ENCODE measurements at regions not wholly inside any gene's neighbourhood (a gene's known extent, or its start where the extent isn't known, plus 50 kb on each side); places are given as distances from the start of the nearest gene placed in this dataset.
"Not testable (repeated sequence)": the region's sequence is repeated elsewhere in the genome, so short reads cannot be mapped to it uniquely, and the experiment has no call there.

DNA sequence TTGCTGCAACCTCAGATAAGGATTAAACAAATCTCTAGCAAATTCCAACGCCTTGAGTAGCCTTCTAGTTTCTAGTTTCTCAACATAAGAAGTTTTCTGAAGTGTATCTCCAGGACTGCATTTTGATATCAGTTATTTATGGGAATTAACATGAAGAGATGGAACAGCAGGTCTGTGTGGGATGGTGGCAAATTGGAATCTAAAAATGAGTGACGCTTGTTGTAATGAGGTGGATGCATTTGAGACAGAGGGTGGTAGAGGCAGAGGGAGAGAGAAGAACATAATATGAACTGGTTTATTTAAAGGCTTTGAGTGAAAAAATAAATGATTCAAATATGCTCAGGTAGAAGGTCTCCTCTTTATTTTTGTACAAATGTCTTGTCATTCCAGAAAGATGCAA, 446.8 kb upstream of the GCFC2 start:
- no peak overlapping the region for H2BK15ac ChIP-seq (ENCODE audit: low read length)
- peaks cover 0 to 14% of the 10 kb centered on the region in 2 donors for H3K4me1 ChIP-seq (ENCODE audit: control insufficient read depth in 2 of 2, insufficient read depth in 1 of 2, low read depth in 1 of 2, low read length in 2 of 2)
- H4K91ac ChIP-seq (ENCODE audit: low read depth, low read length, poor library complexity): no peak overlapping the region
- H3K36me3 ChIP-seq (replicated peaks in 1 of 2; ENCODE audit: control insufficient read depth in 2 of 2, insufficient read depth in 2 of 2, low read length in 2 of 2): no peaks in the 10 kb centered on the region
- H3K27ac ChIP-seq (replicated peaks; ENCODE audit: low read length): no peak overlapping the region
- H2BK5ac ChIP-seq (ENCODE audit: low read length): no peak overlapping the region
- no peak overlapping the region for H3K23ac ChIP-seq (ENCODE audit: low read depth, low read length, poor library complexity)
- WGBS, 2 donors (ENCODE audit: extremely low coverage in 2 of 2, insufficient read length in 2 of 2, insufficient replicate concordance in 1 of 2): no CpG with 5 or more reads among the region's 2 CpGs
- no peaks in the 10 kb centered on the region for H3K9me3 ChIP-seq (replicated peaks in 1 of 2; ENCODE audit: control insufficient read depth in 2 of 2, insufficient read depth in 1 of 2, low read depth in 1 of 2, low read length in 2 of 2)
- no peak overlapping the region for H3K4ac ChIP-seq (ENCODE audit: low read length)
- no peak overlapping the region for H3K18ac ChIP-seq (ENCODE audit: low read length)
- H4K8ac ChIP-seq (ENCODE audit: low read depth, low read length): no peak overlapping the region
- no peak overlapping the region for H3K14ac ChIP-seq (ENCODE audit: low read length)
- H3K27me3 ChIP-seq (ENCODE audit: control insufficient read depth in 3 of 3, insufficient read depth in 3 of 3, low read depth in 1 of 3, low read length in 3 of 3): no peaks in the 10 kb centered on the region
- no peak overlapping the region for H3K9ac ChIP-seq (ENCODE audit: low read depth, low read length, poor library complexity)
- no peak overlapping the region for H2AFZ ChIP-seq (ENCODE audit: low read length)
- H3K4me3 ChIP-seq (ENCODE audit: low read length in 2 of 2): no peak overlapping the region
- H3K4me2 ChIP-seq (ENCODE audit: insufficient read depth, low read length, poor library complexity, severe bottlenecking): no peak overlapping the region
- no peak for DNase-seq (ENCODE audit: low spot score)
- H2BK120ac ChIP-seq (ENCODE audit: low read depth, low read length): no peak overlapping the region
- no peak overlapping the region for H2AK5ac ChIP-seq (ENCODE audit: low read depth, low read length)
- H2BK12ac ChIP-seq (ENCODE audit: low read length): no peak overlapping the region
- H3K79me1 ChIP-seq (ENCODE audit: low read depth, low read length): no peaks in the 10 kb centered on the region

DNA sequence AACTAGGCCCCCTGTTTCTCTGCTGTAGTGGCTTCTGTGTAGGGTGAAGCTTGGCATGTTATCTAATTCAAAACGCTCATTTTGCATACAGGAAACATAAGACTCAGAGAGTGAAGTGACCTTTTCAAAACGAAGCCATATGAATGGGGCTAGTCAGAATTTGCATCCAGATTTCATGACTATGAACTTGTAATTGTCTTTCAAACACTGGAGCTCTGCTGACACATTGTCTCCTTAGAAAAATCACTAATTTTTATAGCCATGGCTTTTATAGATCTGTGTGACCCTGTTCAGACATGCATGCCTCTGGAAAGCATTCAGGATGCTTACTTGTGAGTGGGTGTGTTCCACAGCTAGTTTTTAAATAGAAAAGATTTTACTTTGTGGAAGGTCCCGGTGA, 444.3 kb upstream of the GCFC2 start:
- H3K4me2 ChIP-seq (ENCODE audit: insufficient read depth, low read length, poor library complexity, severe bottlenecking): no peak overlapping the region
- no peak overlapping the region for H2BK15ac ChIP-seq (ENCODE audit: low read length)
- H2BK120ac ChIP-seq (ENCODE audit: low read depth, low read length): no peak overlapping the region
- no peak overlapping the region for H3K18ac ChIP-seq (ENCODE audit: low read length)
- H3K79me1 ChIP-seq (ENCODE audit: low read depth, low read length): no peaks in the 10 kb centered on the region
- no peaks in the 10 kb centered on the region for H3K27me3 ChIP-seq (ENCODE audit: control insufficient read depth in 3 of 3, insufficient read depth in 3 of 3, low read depth in 1 of 3, low read length in 3 of 3)
- no peak overlapping the region for H3K23ac ChIP-seq (ENCODE audit: low read depth, low read length, poor library complexity)
- H4K8ac ChIP-seq (ENCODE audit: low read depth, low read length): no peak overlapping the region
- no peak for DNase-seq (ENCODE audit: low spot score)
- no peak overlapping the region for H3K4me3 ChIP-seq (ENCODE audit: low read length in 2 of 2)
- no peak overlapping the region for H3K27ac ChIP-seq (replicated peaks; ENCODE audit: low read length)
- H3K4ac ChIP-seq (ENCODE audit: low read length): no peak overlapping the region
- H3K4me1 ChIP-seq (ENCODE audit: control insufficient read depth in 2 of 2, insufficient read depth in 1 of 2, low read depth in 1 of 2, low read length in 2 of 2): peaks cover 0 to 2% of the 10 kb centered on the region in 2 donors
- H3K36me3 ChIP-seq (replicated peaks in 1 of 2; ENCODE audit: control insufficient read depth in 2 of 2, insufficient read depth in 2 of 2, low read length in 2 of 2): no peaks in the 10 kb centered on the region
- no CpG with 5 or more reads among the region's 3 CpGs for WGBS, 2 donors (ENCODE audit: extremely low coverage in 2 of 2, insufficient read length in 2 of 2, insufficient replicate concordance in 1 of 2)
- H3K14ac ChIP-seq (ENCODE audit: low read length): no peak overlapping the region
- H2AFZ ChIP-seq (ENCODE audit: low read length): no peak overlapping the region
- no peak overlapping the region for H2BK5ac ChIP-seq (ENCODE audit: low read length)
- no peak overlapping the region for H3K9ac ChIP-seq (ENCODE audit: low read depth, low read length, poor library complexity)
- H2BK12ac ChIP-seq (ENCODE audit: low read length): no peak overlapping the region
- no peak overlapping the region for H2AK5ac ChIP-seq (ENCODE audit: low read depth, low read length)
- H4K91ac ChIP-seq (ENCODE audit: low read depth, low read length, poor library complexity): no peak overlapping the region
- no peaks in the 10 kb centered on the region for H3K9me3 ChIP-seq (replicated peaks in 1 of 2; ENCODE audit: control insufficient read depth in 2 of 2, insufficient read depth in 1 of 2, low read depth in 1 of 2, low read length in 2 of 2)

DNA sequence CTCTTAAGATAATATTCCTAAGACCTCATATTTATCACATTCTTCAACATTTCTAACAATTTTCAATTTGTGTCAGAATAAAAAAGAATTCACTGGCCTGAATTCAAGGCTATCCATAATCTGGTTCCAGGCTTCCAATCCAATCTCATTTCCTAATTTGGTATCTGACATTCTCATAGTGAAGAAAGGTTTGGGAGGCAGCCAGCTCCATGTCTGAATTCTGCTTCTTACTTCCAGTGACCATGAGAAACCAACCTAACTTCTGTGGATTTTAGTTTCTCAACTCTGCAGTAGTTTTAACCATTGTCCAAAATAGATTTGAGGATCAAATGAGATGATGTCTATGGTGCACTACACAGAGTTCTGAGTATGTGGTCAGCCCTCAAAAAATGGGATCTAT, 439.1 kb upstream of the GCFC2 start:
- no peak overlapping the region for H4K91ac ChIP-seq (ENCODE audit: low read depth, low read length, poor library complexity)
- no peak overlapping the region for H3K4me2 ChIP-seq (ENCODE audit: insufficient read depth, low read length, poor library complexity, severe bottlenecking)
- no peaks in the 10 kb centered on the region for H3K36me3 ChIP-seq (replicated peaks in 1 of 2; ENCODE audit: control insufficient read depth in 2 of 2, insufficient read depth in 2 of 2, low read length in 2 of 2)
- no peak overlapping the region for H2BK15ac ChIP-seq (ENCODE audit: low read length)
- no peak overlapping the region for H2BK120ac ChIP-seq (ENCODE audit: low read depth, low read length)
- H3K14ac ChIP-seq (ENCODE audit: low read length): no peak overlapping the region
- peaks cover 0 to 5% of the 10 kb centered on the region in 2 donors for H3K9me3 ChIP-seq (replicated peaks in 1 of 2; ENCODE audit: control insufficient read depth in 2 of 2, insufficient read depth in 1 of 2, low read depth in 1 of 2, low read length in 2 of 2)
- no peak overlapping the region for H4K8ac ChIP-seq (ENCODE audit: low read depth, low read length)
- no peak overlapping the region for H3K23ac ChIP-seq (ENCODE audit: low read depth, low read length, poor library complexity)
- no peaks in the 10 kb centered on the region for H3K27me3 ChIP-seq (ENCODE audit: control insufficient read depth in 3 of 3, insufficient read depth in 3 of 3, low read depth in 1 of 3, low read length in 3 of 3)
- no peak overlapping the region for H2AK5ac ChIP-seq (ENCODE audit: low read depth, low read length)
- H2AFZ ChIP-seq (ENCODE audit: low read length): no peak overlapping the region
- no peak overlapping the region for H2BK5ac ChIP-seq (ENCODE audit: low read length)
- no peaks in the 10 kb centered on the region for H3K4me1 ChIP-seq (ENCODE audit: control insufficient read depth in 2 of 2, insufficient read depth in 1 of 2, low read depth in 1 of 2, low read length in 2 of 2)
- H3K4me3 ChIP-seq (ENCODE audit: low read length in 2 of 2): no peak overlapping the region
- H2BK12ac ChIP-seq (ENCODE audit: low read length): no peak overlapping the region
- H3K9ac ChIP-seq (ENCODE audit: low read depth, low read length, poor library complexity): no peak overlapping the region
- H3K79me1 ChIP-seq (ENCODE audit: low read depth, low read length): no peaks in the 10 kb centered on the region
- no peak overlapping the region for H3K4ac ChIP-seq (ENCODE audit: low read length)
- H3K27ac ChIP-seq (replicated peaks; ENCODE audit: low read length): no peak overlapping the region
- no peak for DNase-seq (ENCODE audit: low spot score)
- H3K18ac ChIP-seq (ENCODE audit: low read length): no peak overlapping the region

DNA sequence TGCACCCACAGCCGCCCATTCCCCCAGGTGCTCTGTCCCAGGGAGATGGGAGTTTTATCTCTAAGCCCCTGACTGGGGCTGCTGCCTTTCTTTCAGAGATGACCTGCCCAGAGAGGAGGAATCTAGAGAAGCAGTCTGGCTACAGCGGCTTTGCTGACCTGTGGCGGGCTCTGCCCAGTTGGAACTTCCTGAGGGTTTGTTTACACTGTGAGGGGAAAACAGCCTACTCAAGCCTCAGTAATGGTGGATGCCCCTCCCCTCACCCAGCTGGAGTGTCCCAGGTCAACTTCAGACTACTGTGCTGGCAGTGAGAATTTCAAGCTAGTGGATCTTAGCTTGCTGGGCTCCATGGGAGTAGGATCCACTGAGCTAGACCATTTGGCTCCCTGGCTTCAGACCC, 428.6 kb upstream of the GCFC2 start:
- H3K18ac ChIP-seq (ENCODE audit: low read length); H2BK120ac ChIP-seq (ENCODE audit: low read depth, low read length); H3K4me3 ChIP-seq (ENCODE audit: low read length in 2 of 2); H3K9ac ChIP-seq (ENCODE audit: low read depth, low read length, poor library complexity); H3K36me3 ChIP-seq (replicated peaks in 1 of 2; ENCODE audit: control insufficient read depth in 2 of 2, insufficient read depth in 2 of 2, low read length in 2 of 2); H3K4me2 ChIP-seq (ENCODE audit: insufficient read depth, low read length, poor library complexity, severe bottlenecking); H2AK5ac ChIP-seq (ENCODE audit: low read depth, low read length); H2BK5ac ChIP-seq (ENCODE audit: low read length); H3K27me3 ChIP-seq (ENCODE audit: control insufficient read depth in 3 of 3, insufficient read depth in 3 of 3, low read depth in 1 of 3, low read length in 3 of 3); H3K4ac ChIP-seq (ENCODE audit: low read length); H3K9me3 ChIP-seq (replicated peaks in 1 of 2; ENCODE audit: control insufficient read depth in 2 of 2, insufficient read depth in 1 of 2, low read depth in 1 of 2, low read length in 2 of 2); H3K27ac ChIP-seq (replicated peaks; ENCODE audit: low read length); H3K23ac ChIP-seq (ENCODE audit: low read depth, low read length, poor library complexity); H4K8ac ChIP-seq (ENCODE audit: low read depth, low read length); H3K4me1 ChIP-seq (ENCODE audit: control insufficient read depth in 2 of 2, insufficient read depth in 1 of 2, low read depth in 1 of 2, low read length in 2 of 2); H3K14ac ChIP-seq (ENCODE audit: low read length); H3K79me1 ChIP-seq (ENCODE audit: low read depth, low read length); H2BK12ac ChIP-seq (ENCODE audit: low read length); H2BK15ac ChIP-seq (ENCODE audit: low read length); DNase-seq (ENCODE audit: low spot score); H4K91ac ChIP-seq (ENCODE audit: low read depth, low read length, poor library complexity): not testable (repeated sequence)
- H2AFZ ChIP-seq (ENCODE audit: low read length): peak overlapping the region; percentile 23
- no CpG with 5 or more reads among the region's 3 CpGs for WGBS, 2 donors (ENCODE audit: extremely low coverage in 2 of 2, insufficient read length in 2 of 2, insufficient replicate concordance in 1 of 2)

All from neuronal stem cell (in vitro differentiated cells).